GM12874 (cell line): ENCODE measurements at regions not wholly inside any gene's neighbourhood (a gene's known extent, or its start where the extent isn't known, plus 50 kb on each side); places are given as distances from the start of the nearest gene placed in this dataset.

Experiments used
- CTCF ChIP-seq: IDR thresholded peaks from 2 replicates; pipeline ENCODE4 v1.5.1; 2011; ENCODE audit warnings: low read depth, mild to moderate bottlenecking, control low read depth, low read length, moderate library complexity; ENCODE audit not compliant: insufficient read depth

DNA sequence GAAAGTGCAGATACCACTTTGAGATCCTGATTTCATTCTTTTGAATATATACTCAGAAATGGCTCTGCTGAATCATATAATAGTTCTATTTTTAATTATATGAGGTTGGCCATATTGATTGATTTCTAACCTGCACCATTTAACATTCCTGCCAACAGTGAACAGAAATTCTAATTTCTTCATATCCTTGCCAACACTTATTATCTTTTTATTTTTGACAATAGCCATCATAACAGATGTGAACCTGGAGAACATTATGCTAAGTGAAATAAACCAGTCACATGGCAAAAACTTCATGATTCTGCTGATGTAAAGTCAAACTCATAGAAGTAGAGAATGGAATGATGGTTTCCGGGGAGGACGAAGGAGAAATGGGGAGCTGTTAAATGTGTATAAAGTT, 344.5 kb upstream of the CYRIA start:
- TF ChIP-seq CTCF = no peak

DNA sequence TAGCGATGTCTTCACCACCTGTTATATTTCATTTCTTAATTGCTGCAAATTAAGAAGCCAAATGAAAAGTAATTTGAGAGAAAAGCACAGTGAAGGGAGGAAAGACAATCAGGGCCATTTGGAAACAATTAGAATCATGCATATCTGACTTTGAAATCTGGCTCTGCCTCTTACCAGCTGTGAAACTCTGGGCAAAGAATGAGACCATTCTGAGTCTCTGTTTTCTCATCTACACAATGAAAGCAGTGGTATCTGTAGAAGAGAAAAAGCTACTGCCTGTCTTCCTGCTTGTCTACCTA, 334.5 kb upstream of the CYRIA start:
- no peak for TF ChIP-seq CTCF

DNA sequence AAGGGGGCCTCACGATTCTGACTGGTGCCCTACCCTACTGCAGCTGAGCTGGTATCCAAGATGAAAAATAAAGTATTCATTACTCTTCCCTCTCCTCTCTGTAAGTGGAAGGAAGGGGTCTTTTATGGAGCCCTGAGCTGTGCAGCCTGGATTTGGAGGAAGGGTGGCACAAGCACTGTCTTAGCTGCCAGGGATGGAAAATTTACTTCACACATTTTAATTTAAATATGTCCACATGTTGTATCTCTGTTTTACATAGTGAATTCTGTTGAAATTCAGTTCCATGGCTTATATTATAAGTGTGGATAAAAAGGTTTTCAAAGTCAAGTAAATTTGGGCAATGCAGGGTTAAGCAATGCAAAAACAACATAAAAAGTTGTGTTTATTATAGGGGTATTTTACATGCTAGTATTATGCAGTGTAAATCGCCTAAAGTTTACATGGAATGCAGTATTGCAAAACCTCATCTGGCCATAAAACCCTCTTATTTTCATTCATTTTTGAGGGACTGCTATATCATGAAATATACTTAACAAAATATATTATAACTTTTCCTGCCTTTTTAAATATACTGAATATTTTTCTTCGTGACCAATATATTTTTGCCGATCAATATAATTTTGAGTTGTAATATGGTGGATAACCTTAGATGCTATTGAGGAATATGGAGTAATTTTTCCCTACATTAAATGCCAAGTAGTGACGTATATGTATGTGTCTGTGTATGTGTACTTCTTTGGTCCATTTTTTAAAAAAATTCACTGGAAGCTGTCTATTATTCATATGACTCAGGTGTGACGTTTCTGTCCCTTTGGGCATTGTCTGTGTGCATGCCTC, 333.9 kb upstream of the CYRIA start:
- TF ChIP-seq CTCF = no peak

DNA sequence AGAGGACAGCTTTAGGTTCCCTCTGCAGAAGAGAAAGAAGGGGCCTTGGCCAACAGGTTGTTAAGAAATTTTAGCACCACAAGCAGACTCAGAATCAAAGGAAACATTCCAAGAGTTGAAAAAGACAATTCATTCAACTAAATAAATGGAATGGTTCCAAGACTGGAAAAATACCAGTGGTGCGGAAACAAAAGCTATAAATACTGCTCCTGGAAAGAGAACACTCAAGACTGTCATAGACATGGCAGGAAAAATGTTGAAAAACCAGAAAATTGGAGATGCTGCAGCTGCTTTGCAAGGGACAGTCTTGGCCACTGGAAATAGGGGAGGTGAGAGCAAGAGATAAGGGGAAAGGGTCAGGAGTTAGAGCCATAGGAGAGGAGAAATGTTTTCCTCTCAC, 312.7 kb upstream of the CYRIA start:
- no peak for TF ChIP-seq CTCF

GRCh38 chr2:16974688-16975087, 309.1 kb upstream of the CYRIA start:
- TF ChIP-seq CTCF = no peak

DNA sequence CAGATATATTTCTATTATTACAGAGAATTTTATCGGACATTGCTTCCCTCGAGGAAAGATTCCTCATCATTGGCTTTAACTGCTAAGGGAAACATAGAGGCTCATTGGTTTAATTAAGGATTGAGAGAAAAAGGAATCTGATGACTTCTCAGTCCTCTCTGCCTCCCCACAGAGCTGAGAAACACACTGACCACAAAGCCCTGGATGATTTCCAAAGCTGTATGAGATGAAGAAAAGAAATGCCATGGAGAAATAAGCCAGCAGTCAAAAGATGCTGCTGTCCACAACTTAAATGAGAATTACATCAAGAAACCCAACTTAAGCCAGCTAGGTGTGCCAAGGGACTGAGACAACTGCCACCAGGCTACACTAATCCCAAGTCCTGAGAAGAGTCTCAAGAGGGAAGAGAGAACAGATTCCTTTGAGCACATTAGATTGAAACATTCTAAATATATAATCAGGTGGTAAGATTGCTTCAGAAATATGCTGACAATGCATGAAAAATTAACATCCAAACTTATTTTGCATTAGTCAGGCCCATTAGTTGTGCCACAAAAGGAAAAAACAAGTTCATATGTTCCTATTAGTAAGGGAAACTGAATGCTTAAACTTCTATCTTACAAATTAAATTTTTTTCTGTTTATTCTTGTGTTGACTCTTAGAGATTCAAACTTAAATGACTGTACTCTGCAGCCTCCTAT, 308.1 kb upstream of the CYRIA start:
- TF ChIP-seq CTCF = no peak

DNA sequence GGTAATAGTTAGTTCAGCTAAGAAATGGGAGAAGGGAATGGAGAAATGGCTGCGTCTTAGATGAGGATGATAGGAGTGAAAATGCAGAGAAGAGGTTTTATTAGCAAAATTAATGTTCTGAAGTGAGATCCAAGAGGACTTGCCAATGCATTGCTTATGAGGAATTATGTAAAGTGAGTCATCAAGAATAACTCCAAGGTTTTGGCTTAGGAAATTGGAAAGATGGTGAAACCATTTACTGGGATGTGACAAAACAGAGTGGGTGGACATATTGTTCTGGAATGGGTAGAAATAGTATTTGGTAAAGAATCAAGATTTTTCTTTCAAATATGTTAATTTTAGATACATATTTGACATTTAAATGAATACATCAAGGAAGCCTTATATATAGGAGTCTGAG, 306.6 kb upstream of the CYRIA start:
- TF ChIP-seq CTCF = no peak
